ENCODE measurements at regions not wholly inside any gene's neighbourhood (a gene's known extent, or its start where the extent isn't known, plus 50 kb on each side); places are given as distances from the start of the nearest gene placed in this dataset.

GRCh38 chr9:28320616-28321015, 747.3 kb upstream of the C9orf72 start:
- no peak for TF ChIP-seq ZFX (IDR thresholded peaks at IDR 0.05)
- TF ChIP-seq CTCF (IDR thresholded peaks at IDR 0.05 in 2 of 3, conservative IDR thresholded peaks at IDR 0.05 in 1 of 3; ENCODE audit: borderline replicate concordance in 1 of 3, insufficient read depth in 1 of 3, low read depth in 2 of 3, low read length in 2 of 3) = no peak
- no peak for TF ChIP-seq ZBTB33 (IDR thresholded peaks at IDR 0.05; ENCODE audit: extremely low read depth, insufficient replicate concordance, low read length)
- no peak for TF ChIP-seq POLR2A (IDR thresholded peaks at IDR 0.05; ENCODE audit: borderline replicate concordance, extremely low read depth, insufficient read depth, insufficient read length)
- TF ChIP-seq SIN3A (IDR thresholded peaks at IDR 0.05; ENCODE audit: low read depth) = no peak
- TF ChIP-seq EZH2 (IDR thresholded peaks at IDR 0.05) = no peak
